GM12873 (cell line): ENCODE measurements at regions not wholly inside any gene's neighbourhood (a gene's known extent, or its start where the extent isn't known, plus 50 kb on each side); places are given as distances from the start of the nearest gene placed in this dataset.

Source experiments
- CTCF ChIP-seq: IDR thresholded peaks from 2 replicates; pipeline ENCODE4 v1.5.1; 2012; ENCODE audit warnings: low read depth, mild to moderate bottlenecking, moderate library complexity, low read length, control low read depth; ENCODE audit not compliant: insufficient read depth; ENCODE audit errors: missing control alignments

DNA sequence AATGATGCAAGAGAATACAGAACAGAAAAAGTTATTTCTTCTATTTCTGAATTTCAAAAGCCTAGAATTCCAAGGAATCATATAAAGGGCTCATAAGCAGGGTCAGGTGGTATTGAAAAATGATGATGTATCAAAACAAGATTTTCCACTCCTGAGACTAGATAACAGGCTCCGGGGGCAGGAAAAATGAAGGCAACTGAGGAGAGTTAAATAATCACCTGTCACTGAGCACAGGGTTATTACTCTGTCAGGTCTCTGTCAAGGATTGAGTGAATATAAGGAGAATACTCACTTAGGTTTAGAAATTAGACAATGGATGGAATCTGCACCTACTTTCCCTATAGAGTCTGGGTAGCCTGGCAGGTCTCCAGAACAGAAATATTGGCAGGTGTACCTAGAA, 76.1 kb upstream of the KHDRBS2 start:
- TF ChIP-seq CTCF = no peak

DNA sequence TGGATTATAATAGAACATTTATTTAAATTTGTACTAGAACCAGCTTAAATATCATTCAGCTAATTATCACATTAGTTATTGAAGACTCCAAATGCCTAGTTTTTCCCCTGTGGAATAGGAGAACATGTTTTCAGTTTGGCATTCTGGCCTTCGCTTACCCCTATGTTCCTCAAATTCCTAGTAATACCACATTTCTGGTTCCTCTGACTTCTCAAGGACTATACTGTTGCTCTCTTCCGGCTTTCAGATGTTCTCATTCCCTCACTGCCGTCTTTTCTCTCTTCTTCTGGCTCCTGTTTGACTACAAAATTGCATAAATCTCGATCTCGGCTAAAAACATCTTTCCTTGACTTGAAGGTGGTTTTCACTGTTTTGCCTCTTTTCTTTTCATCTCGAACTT, 71.8 kb upstream of the KHDRBS2 start:
- TF ChIP-seq CTCF = no peak

DNA sequence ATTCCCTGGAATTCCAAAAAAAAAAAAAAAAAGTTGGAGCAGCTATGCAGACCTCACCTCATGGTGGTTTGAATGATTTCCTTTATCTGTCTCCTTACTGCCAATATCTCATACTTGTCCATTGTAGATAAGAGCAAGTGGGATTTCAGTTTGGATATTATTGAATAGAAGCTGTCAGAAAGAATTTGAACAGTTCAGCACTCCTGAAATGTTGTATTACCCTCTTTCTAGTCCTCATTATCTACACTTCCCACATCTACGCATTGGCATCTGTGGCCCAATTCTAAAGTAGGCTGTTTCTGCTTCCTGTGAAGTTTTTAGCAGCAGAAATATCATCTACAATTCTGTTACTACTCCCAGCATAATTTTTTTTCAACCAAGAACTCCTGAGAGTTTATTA, 68.2 kb upstream of the KHDRBS2 start:
- TF ChIP-seq CTCF = no peak

DNA sequence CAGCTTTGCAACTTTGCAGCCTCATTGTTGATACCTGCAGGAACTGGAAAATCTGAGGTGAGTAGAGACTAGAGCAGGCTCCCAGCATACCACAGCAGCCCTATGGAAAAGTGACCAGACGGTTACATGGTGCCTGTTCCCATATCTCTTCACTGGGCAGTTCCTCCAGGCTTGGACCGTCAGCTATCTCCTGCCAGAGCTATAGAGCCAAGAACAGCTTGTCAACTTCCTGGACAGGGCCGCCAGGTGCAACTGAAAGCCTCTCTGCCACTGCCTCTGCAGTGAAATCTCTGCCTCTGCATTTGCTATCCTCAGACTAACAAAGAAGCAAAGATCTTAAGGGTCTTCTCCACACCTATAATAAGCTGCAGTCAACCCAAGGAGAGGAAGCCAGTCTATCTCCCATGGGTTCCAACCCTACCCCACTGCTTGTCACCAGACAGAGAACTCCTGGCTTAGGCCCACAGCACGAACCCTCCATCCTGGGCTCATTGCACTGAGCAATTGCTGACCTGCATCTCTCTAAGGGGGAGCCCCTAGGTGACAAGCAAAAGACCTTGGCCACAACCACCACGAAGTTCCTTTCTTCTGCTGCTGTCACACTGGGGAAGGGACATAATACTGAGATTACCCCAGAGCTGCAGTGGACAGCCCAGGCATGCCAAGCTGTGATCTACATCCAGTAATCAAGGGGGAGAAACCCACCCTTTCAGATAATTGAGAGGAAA, 60.1 kb upstream of the KHDRBS2 start:
- no peak for TF ChIP-seq CTCF

- no peak for TF ChIP-seq CTCF
These were observed 59.4 kb upstream of the KHDRBS2 start for GRCh38 chr6:62345446-62345845.

DNA sequence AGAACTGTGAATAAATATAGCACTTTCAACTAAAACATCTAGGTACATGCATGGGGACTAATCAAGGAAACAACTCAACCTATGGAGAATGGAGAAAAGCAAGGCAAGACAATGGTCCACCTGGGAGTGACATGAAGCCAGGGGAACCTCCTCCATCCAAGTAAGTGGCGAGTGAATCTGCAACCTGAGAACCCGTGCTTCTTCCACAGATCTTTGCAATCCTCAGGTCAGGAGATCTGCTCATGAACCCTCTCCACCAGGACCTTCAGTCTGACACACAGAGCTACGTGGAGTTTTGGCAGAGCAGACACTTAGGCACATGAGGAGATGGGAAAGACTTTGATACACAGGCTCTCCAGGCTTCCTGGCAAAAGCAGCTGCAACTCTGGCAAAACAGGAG, 58.8 kb upstream of the KHDRBS2 start:
- TF ChIP-seq CTCF = no peak

- no peak for TF ChIP-seq CTCF
These were observed 52.5 kb upstream of the KHDRBS2 start for GRCh38 chr6:62338477-62338876.
